ENCODE measurements at regions not wholly inside any gene's neighbourhood (a gene's known extent, or its start where the extent isn't known, plus 50 kb on each side); places are given as distances from the start of the nearest gene placed in this dataset.

DNA sequence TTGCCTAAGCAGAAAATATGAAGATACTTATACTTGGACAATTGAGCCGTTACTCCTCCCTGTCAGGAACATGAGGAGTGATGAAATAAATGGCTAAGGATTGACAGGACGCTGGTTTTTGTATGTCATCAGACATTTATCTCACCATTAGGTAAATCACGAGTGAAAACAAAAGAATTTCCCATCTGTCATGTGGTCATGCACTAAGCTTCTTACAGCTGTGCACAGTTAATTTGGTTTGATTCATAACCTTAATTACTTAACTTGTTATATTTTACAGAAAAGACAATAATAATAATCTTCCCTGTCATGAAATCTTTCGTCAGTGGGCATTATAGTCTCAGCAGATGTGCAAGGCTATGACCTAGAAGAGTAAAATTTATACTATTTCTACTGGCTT, 266.5 kb downstream of the HGF start:
- TF ChIP-seq, protein P1, sequence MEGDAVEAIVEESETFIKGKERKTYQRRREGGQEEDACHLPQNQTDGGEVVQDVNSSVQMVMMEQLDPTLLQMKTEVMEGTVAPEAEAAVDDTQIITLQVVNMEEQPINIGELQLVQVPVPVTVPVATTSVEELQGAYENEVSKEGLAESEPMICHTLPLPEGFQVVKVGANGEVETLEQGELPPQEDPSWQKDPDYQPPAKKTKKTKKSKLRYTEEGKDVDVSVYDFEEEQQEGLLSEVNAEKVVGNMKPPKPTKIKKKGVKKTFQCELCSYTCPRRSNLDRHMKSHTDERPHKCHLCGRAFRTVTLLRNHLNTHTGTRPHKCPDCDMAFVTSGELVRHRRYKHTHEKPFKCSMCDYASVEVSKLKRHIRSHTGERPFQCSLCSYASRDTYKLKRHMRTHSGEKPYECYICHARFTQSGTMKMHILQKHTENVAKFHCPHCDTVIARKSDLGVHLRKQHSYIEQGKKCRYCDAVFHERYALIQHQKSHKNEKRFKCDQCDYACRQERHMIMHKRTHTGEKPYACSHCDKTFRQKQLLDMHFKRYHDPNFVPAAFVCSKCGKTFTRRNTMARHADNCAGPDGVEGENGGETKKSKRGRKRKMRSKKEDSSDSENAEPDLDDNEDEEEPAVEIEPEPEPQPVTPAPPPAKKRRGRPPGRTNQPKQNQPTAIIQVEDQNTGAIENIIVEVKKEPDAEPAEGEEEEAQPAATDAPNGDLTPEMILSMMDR (IDR thresholded peaks at IDR 0.05), result no peak
- Mint-ChIP-seq H3K27ac (no peak overlapping the region), H3K27me3 (ENCODE audit: insufficient read depth) (no peaks in the 10 kb centered on the region), H3K36me3 (ENCODE audit: low read depth) (no peaks in the 10 kb centered on the region), H3K9me3 (no peaks in the 10 kb centered on the region), H3K4me1 (ENCODE audit: low read depth) (peaks cover 31% of the 10 kb centered on the region), H3K4me3 (no peak overlapping the region)
- DNase-seq, result no peak

DNA sequence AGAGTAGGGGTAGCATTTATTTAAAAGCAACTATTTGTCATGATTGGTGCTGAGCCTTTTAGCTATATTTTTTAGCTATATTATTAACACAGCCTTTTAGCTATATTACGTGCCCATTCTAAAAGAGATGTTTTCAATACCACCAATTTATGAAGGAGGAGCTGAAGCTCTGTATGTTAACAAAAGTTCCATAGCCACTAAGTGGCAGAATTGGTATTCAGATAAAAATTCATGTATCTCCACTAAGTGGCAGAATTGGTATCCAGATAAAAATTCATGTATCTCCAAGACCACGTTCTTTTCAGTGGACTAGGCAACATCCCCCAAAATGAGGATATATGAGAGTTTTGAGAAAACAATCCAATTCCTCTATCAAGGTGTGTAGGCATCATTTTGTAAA, 268.6 kb downstream of the HGF start:
- peak; percentile 36 for DNase-seq
- Mint-ChIP-seq H3K27me3 (ENCODE audit: insufficient read depth) (no peaks in the 10 kb centered on the region), H3K4me1 (ENCODE audit: low read depth) (peaks cover 35% of the 10 kb centered on the region), H3K4me3 (no peak overlapping the region), H3K9me3 (no peaks in the 10 kb centered on the region), H3K36me3 (ENCODE audit: low read depth) (no peaks in the 10 kb centered on the region), H3K27ac (peak overlapping the region; percentile 62)
- TF ChIP-seq, protein P1 (IDR thresholded peaks at IDR 0.05), result peak; percentile 72

DNA sequence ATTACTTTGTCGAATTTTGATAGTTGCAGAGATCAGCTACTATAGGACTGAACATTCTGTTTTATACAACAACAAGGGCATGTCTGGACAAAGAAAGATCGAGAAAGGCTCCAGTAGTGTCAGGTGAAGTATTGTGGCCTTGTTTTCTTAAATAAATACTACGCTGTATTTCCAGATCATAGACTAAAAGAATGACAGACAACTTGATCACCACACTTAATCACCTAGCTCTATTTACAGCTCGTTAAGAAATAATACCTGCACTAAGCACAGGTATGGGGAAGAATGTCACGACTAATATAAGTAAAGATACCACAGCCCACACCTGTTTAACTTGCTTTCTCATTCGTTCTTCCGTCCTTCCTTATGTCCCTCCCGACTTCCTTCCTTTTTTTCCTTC, 269.2 kb downstream of the HGF start:
- TF ChIP-seq, protein P1 (IDR thresholded peaks at IDR 0.05), result no peak
- no peaks in the 10 kb centered on the region for H3K36me3 Mint-ChIP-seq (ENCODE audit: low read depth)
- peaks cover 35% of the 10 kb centered on the region for H3K4me1 Mint-ChIP-seq (ENCODE audit: low read depth)
- no peak for DNase-seq
- no peak overlapping the region for H3K4me3 Mint-ChIP-seq
- H3K27ac Mint-ChIP-seq, result peak overlapping the region; percentile 62
- H3K9me3 Mint-ChIP-seq, result no peaks in the 10 kb centered on the region
- H3K27me3 Mint-ChIP-seq (ENCODE audit: insufficient read depth), result no peaks in the 10 kb centered on the region

DNA sequence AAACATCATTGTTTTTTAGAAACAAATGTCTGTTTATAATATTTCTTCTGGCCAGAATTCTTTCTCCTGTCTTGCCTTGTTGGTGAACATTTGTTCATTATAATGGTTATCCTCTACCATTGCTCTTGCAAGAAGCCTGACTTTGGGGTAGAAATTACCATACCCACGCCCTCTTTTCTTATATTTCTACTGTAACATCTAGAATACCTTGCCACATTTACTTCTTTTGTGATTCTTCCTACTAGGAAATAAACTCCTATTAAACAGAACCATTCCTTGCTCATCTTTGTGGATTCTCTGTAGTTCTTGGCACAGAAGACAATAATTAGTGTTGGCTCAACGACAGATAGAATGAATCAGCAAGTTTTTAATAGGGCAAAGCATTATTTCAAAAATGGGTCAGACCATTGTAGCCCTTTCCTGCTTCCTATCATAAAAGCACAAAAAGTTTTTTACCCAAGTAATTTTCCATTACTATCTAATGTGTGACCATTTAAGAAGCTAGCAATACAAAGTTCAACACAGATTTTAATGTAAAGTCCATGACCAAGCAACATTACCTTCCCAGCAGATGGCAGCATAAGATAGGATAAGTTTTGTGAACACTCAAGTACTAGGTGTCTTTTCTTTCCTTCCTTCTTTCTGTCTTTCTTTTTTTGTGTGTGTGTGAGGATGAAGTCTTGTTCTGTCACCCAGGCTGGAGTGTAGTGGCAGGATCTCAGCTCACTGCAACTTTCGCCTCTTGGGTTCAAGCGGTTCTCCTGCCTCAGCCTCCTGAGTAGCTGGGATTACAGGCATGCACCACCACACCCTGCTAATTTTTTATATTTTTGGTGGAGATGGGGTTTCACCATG, 270.4 kb downstream of the HGF start:
- H3K36me3 Mint-ChIP-seq (ENCODE audit: low read depth), result no peaks in the 10 kb centered on the region
- DNase-seq, result peak; percentile 85
- H3K27me3 Mint-ChIP-seq (ENCODE audit: insufficient read depth), result no peaks in the 10 kb centered on the region
- peak overlapping the region; percentile 11 for H3K4me3 Mint-ChIP-seq
- no peaks in the 10 kb centered on the region for H3K9me3 Mint-ChIP-seq
- TF ChIP-seq, protein P1 (IDR thresholded peaks at IDR 0.05), result peak; percentile 86
- peaks cover 35% of the 10 kb centered on the region for H3K4me1 Mint-ChIP-seq (ENCODE audit: low read depth)
- H3K27ac Mint-ChIP-seq, result peak overlapping the region; percentile 87

DNA sequence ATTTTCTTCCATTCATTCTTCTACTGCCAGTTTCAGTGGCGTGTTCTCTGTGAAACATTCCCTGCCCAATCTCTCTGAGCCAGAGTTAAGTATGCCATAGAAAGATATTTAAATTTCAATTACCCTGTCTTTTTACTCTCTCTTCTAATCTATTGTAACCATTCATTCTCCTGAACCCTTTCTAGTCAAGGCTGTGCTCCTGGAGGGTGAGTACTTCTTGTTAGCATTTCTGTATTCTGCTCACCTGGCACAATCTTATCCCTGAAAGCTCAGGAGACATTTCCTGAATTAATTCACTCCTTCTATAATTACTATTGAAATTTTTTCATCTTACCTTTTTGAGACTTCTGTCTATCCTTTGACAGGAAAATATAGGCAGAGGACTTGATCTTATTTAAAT, 271.7 kb downstream of the HGF start:
- H3K27me3 Mint-ChIP-seq (ENCODE audit: insufficient read depth), result no peaks in the 10 kb centered on the region
- H3K4me3 Mint-ChIP-seq, result no peak overlapping the region
- H3K36me3 Mint-ChIP-seq (ENCODE audit: low read depth), result no peaks in the 10 kb centered on the region
- peak overlapping the region; percentile 19; the same call in 1 of the 2 replicates for H3K27ac Mint-ChIP-seq
- no peak for DNase-seq
- H3K4me1 Mint-ChIP-seq (ENCODE audit: low read depth), result peaks cover 35% of the 10 kb centered on the region
- TF ChIP-seq, protein P1 (IDR thresholded peaks at IDR 0.05), result no peak
- no peaks in the 10 kb centered on the region for H3K9me3 Mint-ChIP-seq
